Stimulated activated CD8-positive, alpha-beta memory T cell treated with anti-CD3 and anti-CD28 coated beads, Interleukin-15, amount 100 ng/mL, for 4 hours (primary cell): ENCODE measurements at regions not wholly inside any gene's neighbourhood (a gene's known extent, or its start where the extent isn't known, plus 50 kb on each side); places are given as distances from the start of the nearest gene placed in this dataset.
"Not testable (repeated sequence)": the region's sequence is repeated elsewhere in the genome, so short reads cannot be mapped to it uniquely, and the experiment has no call there.

Experiments
- DNase-seq, 2 donors: peaks; one replicate each; pipeline ENCODE4 v3.0.0-alpha.2; 2020; ENCODE audit warnings: low read depth in 2 of 2

DNA sequence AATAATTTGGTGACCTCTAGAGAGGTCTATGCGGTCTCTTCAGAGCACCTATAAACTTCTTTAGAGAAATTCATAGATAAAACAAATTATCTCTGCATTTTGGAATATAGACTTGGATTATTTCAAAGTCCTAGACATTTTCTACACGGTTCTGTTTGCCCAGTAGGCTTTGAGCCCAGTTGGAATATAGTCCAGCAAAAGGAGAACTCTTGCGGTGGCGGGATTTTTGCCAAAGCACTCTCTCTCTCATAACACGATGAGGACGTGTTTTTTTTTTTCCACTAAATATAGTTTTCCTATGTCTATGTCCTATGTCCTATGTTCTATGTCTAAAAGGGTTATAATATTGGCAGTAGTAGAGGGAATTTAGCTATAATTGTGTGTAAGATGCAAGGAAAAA, 164.9 kb upstream of the AGR3 start:
- no peak for DNase-seq

GRCh38 chr7:17053164-17053563, 171.4 kb upstream of the AGR3 start:
- DNase-seq: not testable (repeated sequence)

- DNase-seq: no peak
Observed at GRCh38 chr7:17054206-17054605, 172.4 kb upstream of the AGR3 start.

- DNase-seq: no peak
Observed at GRCh38 chr7:17054836-17055235, 173.1 kb upstream of the AGR3 start.

DNA sequence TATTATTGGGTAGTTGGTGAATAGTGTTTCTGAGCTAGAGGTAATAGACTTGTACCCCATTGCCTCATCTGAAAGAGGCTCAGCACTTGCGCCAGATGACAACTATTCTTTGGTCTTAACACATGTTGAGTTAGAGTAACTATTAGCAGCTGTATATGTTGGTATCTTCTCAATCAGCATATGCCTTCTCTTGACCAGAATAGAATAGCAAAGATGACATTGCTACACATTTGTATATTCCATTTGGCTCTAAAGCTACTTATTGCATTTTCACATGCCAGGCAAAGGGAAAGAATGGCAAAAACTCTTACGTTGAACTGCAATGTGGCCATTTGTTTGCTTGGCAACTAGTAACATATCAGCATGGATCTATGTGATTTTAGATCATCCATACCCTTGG, 173.8 kb upstream of the AGR3 start:
- no peak for DNase-seq

DNA sequence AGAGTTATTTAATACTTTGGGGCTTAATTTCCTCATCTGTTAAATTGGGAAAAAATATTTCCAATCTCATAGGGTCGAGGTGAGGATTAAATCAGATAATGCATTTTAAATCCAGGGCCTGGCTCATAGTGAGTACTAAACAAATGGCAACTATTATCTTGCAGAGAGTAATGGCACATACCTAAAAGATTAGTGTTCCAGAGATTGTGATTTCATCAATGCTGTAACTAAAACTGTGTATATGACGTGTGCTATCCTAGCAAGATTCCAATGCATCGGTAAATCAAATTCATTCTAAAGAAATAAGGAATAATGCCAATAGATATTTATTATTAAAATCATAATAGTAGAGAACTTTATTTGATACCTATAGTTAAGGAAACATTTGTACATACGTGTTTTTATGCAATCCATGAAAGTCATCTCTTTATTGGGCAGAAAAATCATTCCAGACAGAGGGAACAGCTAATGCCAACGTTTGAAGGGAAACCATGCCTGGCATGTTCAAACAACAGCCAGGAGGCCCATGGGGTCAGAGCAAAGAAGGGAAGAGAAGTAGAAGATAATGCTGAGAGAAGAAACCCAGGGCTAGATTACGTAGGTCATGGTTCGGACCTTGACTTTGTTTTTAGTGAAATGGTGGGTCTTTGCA, 174.8 kb upstream of the AGR3 start:
- no peak for DNase-seq

- no peak for DNase-seq
Observed at GRCh38 chr7:17057143-17057509, 175.3 kb upstream of the AGR3 start.

GRCh38 chr7:17058568-17058967, 176.8 kb upstream of the AGR3 start:
- DNase-seq: no peak

DNA sequence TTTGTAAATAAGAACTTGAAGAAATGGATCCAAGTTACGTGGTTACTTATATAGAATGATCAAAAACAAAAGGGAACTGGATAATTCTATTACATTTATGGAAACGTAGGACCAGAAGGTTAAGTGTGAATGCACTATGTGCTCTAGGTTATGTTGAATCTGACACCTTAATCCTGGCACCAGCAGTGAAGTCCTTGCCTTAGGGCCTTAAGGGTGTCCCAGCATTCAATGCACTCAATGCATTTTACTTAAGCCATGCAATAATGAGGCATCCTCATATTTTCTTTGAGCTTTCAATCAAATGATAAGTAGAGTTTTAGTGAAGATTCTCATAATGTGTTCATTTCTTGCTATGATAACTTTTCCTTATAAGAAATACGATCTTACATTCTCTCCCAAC, 178.3 kb upstream of the AGR3 start:
- no peak for DNase-seq

DNA sequence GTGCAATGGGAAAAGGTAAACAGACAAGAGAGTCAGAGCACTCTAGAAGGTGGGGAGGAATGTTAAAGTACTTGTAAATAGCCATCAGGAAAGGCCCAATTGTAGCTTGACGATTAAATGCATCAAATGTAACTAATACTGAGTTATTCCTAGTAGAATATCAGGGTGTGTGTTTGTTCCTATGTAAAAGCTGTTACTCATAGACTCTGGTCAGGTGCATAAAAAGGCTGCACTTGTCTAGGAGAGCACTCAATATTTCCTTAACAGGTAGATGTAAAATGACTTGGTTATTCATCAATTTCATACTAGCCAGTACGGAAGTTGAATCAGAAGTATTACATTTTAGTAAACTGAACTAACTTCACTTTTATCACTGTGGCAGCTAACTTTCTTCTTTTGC, 179.7 kb upstream of the AGR3 start:
- no peak for DNase-seq

DNA sequence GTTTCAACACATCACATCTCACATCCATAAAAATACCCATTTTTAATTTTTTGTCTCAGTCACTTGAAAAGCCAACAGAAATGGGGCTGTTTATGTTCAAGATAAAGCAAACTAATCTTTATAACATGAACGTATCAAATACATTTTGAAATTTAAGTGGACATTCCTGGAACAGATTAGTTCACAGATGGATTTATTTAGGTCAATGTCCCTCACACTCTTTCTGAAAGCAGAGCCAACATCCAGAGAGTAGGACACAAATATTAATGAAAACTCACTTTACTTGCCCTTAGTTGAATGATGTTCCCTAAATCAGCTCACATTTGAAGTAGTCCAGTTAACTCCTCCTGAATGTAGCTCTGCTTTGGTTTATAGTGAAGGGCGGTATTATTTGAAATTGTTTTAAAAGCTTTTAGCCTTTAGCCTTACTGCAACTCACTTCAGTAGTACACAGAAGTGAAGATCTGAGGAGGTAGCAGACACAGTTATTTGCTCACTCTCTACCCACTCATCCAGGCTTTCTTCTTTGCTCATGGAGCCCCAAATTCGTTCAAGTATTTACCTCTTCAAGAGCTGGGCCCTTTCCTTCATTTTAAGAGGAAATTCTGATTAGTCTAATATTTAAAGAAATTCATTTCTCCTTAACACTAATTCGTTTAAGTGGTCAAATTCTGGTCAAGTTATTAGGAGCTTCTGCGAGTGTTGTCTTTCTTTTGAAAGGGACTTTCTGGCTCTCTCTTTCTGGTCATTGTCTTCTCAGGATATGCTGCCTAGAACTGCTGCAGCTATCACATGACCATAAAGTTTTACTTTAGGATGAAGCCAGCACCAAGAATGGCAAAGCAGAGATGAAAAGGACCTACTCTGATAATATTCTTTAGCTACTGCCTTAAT, 180.6 kb upstream of the AGR3 start:
- no peak for DNase-seq

DNA sequence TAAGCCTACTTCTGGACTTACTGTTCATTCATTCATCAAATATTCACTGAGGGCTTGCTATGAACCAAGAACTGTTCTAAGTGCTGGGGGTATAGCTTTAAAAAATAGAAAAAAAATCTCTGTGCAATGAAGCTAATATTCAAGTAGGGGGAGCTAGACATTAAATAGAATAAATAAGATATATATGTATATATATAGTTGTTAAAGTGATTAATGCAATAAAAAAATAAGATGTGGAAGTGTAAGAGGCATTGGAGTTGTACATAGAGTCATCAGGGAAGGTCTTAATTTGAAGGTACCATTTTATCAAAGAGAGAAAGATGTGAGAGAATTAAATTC, 181.2 kb upstream of the AGR3 start:
- DNase-seq: no peak

- DNase-seq: no peak
Observed at GRCh38 chr7:17067691-17068090, 185.9 kb upstream of the AGR3 start.

DNA sequence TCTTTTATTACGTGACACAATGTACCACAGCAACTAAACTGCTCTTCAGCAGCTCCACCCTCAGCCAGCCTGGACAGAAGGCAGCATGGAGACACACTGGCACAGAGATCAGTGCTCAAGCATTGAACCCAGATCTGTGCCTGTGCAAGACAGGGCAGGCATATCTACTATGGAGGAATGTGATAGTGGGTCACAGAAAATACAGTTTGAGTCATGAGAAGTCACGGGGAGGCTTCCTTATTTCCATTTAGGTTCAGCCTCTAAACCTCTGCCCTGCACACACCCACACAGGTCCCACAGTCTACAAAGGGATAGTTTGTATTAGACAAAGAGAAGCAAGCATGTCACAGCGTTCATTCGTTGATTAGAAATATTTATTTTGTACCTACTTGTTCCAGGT, 187.4 kb upstream of the AGR3 start:
- DNase-seq: no peak

DNA sequence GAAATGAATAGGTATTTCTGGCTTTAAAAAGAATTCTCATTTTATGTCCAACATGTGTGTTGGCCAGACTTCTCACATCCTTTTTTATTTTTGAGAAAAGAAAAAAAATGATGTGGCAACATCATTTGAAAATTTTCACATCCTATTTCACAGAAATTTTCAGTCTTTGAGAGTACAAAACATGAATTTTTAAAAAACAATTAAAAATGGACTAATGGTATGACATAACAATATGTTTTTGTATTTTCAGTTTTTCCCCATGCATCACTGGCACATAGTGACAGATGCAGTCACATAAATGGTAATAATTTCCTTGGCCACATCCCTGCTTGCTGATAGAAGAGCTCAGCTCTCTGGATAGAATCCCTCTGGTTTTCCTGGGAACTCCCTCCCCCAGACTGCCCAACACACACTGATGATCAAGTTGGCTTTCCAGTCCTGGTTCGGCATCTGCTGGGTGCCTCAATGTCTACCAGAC, 188.5 kb upstream of the AGR3 start:
- no peak for DNase-seq

DNA sequence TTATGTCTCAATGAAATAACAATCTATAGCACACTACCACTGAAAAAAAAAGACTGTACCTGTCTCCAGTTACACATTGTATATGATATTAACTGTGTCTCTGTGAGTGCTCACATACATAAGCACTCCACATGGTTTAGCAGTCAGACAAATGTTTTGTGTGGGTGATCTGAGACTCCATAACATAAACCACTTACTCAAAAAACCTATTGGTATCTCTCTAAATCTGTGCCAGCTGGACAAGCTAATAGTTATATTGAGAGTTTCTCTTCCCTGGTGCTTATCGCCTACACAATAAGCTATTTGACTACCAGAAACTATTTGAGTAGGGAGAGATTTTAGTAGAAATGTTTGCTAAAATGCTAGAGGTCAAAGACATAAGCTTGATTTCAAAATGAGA, 190.1 kb upstream of the AGR3 start:
- DNase-seq: no peak

DNA sequence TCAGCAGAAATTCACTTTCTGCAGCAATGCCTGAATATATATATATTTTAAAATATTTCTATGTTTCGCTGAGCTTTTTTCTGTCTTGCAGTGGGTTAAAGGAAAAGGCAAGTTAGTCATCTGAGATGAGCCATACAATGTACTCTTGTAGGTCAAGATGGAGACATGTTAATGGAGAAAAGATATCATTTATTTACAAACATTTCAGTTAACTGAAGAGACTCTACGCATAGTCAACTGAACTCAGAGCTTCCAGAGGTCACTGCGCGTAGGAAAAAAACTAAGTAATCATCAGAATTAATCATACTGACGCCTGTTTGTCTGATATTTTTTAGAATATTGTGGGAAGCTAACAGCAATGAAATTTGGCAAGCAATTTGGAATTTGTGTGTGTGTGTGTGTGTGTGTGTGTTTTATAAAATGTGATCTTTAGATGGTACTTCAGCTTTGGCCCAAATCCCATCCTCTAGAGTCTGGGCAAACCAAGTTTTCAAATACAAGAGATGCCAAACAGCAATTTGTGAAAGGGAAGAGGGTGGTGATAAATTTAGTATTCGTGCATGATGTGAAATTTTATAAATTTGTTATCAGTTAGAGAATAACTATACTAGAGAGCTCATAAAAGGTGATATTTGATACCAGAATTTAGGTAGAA, 193.9 kb upstream of the AGR3 start:
- no peak for DNase-seq

- DNase-seq: no peak
Observed at GRCh38 chr7:17078298-17078697, 196.5 kb upstream of the AGR3 start.

GRCh38 chr7:17083392-17084165, 201.8 kb upstream of the AGR3 start:
- DNase-seq: no peak

DNA sequence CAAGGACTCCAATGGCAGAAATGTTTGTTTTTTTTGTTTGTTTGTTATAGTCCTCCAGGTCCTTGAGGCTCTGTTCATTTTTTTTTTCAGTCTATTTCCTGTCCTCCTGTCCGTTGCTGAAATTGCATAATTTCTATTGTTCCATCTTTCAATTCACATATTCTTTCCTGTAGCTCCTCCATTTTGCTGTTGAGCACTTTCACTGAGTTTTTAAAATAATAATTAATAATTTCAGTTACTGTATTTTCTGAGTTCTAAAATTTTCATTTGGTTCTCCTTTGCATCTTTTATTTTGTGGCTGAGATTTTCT, 202.3 kb upstream of the AGR3 start:
- no peak for DNase-seq

DNA sequence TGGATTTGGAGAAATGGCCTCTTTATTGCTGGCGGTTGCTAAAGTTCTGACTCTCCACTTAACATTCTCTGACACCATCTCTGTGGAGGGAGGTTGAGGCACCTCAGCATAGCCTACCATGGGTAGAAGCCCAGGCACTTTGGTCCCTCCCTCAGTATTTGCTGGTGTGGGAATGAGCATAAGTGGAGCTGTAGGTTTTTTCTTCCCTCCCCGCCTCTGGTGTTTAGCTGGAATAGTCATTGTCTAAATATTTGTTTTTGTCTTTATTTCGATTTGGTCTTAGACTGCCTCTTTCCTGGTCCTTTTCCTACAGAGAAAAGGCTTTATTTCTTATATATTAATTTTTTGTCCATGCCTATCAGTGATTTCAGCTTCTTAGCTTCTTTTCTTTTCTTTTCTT, 203.4 kb upstream of the AGR3 start:
- DNase-seq: no peak

GRCh38 chr7:17086403-17086802, 204.6 kb upstream of the AGR3 start:
- DNase-seq: no peak
